ENCODE measurements at regions not wholly inside any gene's neighbourhood (a gene's known extent, or its start where the extent isn't known, plus 50 kb on each side); places are given as distances from the start of the nearest gene placed in this dataset.

DNA sequence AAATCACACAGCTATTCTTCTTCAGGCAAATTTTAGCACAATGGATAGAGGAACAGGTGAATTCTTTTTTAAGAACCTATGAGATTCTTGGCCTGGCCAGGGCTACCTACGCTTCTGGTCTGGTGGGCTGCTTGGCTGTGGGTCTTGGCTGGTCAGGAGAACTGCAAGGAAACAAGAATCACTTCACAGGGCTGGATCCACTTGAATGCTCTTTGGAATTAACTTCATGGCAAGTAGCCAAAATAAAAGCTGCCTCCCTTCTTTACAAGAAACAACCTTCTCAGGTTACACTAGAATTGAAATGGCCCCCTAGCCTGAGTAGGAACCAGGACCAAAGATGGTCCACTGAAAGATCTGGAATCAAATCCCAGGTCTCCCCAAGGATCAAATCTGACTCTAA lies 519.1 kb downstream of the IQCM start:
- FAIRE-seq: no peak

DNA sequence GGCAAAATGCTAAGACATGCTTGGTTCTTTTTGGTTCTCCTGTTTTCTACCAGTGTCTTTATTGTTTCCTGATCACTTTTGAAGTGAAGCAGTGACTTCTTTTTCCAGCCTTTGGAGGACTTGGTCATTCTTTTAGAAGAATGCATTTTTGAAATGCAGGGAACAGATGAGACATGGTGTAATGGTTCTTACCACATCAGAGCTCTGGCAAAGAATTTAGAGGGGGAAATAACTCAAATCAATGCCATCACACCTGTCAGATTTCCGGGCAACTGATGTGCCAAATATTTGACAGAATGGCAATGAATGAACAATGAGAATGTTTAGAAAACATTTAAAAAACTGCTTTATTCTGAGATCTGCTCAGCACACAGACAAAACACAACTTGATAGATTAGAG lies 519.6 kb downstream of the IQCM start:
- FAIRE-seq: no peak

DNA sequence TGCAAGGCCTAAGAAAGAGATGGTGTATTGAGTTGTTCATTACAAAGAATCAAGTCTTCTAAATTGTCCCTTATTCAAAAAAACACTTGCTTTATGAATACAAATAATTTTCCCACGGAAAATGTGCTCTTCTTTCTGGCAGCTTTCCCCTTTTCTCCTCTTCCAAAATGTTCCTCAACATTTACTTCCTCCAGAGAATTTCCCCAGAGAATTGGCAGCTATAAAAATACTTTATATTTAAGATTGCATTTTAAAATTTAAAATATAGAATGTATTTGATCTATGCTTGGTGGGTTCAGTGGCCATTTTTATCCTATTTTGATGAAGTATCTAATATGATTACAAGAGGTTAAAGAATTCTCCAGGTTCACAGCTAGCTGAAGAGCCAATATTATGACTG lies 521.0 kb downstream of the IQCM start:
- no peak for FAIRE-seq

DNA sequence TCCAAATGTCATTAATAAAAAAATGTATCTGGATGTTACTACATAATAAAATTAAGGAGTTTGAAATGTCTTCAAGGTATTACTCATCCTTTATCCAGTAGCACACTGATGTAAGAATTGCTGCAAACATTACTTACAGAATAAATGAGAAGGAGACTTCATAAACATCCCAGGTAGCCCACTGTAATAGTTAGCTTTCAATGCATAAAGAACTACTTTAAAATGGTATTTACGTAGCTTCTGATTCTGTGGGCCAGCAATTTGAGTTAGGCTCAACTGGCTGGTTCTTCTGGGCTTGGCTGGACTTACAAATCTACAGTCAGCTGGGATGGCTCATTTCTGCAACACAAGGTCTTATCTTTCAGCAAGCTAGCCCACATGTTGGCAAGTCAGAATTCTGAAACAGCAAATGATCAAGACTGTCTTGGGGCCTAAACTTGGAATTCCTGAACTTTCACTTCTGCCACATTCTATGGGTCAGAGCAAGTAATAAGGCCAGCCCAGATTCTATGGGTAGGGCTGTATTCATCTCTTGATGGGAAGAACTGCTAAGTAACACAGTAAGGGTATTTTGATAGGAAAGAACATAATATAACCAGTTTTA lies 522.5 kb downstream of the IQCM start:
- FAIRE-seq: no peak

DNA sequence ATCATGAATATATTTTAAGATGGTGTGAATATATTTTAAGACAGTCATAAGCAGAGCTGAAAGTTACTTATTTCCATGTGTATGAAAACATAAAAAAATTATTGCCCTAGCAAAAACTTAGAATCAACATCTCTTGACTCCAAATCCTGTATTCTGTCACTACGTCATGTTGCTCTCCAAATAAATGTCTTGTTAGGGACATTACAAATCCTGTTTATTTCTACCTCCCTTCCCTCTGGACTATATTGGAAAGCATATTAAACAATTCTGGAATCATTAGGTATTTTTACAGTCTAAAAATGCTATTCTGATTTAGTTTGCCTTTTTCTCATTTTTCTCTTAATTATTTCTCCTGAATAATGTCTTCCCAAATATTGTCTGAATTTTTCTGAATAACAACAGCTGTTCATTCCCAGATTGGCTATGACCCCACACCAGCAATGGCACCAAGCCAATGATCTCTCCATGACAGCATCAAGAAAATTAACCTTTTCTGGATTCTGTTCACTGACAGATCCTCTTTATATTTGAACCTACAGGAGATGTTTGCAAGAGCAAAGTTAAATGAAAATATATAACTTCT lies 523.1 kb downstream of the IQCM start:
- FAIRE-seq: no peak

DNA sequence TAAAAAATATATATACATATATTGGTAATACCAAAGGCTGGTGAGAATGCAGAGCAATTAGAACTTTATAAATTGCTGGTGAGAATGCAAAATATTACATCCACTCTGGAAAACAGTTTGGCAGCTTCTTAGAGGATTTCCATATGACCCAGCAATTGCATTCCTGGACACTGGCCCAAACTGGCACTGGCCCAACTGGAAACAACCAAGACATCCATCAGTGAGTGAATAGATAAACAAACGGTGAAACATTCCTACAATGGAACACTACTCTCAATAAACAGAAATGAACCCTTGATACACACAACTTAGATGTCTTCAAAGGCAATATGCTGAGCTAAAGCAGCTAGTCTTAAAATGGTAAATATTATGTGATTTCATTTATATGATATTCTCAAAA lies 524.2 kb downstream of the IQCM start:
- FAIRE-seq: no peak

GRCh38 chr4:149280806-149281205 lies 534.8 kb downstream of the IQCM start:
- FAIRE-seq: no peak

- no peak for FAIRE-seq
Observed at GRCh38 chr4:149279776-149280175, 535.9 kb downstream of the IQCM start.

GRCh38 chr4:149279331-149279730 lies 536.3 kb downstream of the IQCM start:
- no peak for FAIRE-seq

DNA sequence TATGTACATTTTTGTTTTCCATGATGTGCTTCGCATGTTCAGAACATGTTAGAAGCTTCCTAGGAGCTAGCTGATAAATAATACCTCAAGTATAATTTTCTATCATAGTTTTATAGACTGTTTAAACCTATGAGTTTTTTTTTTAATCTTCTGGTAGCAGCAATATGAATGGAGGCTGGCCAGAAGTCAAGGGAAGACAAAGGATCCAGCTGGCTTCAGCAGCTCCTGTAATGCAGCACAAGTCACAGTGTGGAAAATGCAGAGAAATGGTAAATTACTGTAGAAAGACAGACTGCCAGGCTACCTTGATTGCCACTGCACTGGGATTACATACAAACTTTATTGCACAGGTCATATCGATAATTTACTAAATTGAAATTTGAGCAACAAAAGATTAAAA lies 537.9 kb downstream of the IQCM start:
- FAIRE-seq: no peak

- no peak for FAIRE-seq
Observed at GRCh38 chr4:149269835-149270234, 545.8 kb downstream of the IQCM start.

DNA sequence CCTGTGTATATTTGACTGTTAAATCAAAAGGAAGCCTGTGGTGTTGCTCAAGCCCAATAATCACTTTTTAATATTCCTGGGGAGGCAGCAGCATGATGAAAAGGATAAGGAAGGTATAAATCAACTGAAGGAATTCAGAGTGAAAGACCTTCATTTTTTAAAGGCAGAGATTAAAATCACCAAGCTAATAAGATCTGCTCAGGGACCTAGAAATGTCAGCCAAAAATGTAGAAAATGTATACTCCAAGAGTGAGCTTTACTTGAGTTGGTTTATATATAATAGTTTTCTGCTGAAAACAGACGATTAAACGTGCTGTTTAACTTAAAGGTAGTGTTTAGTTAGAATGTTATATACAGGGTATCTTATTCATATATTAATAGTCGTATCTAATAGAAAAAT lies 549.3 kb downstream of the IQCM start:
- no peak for FAIRE-seq

GRCh38 chr4:149265645-149266044 lies 550.0 kb downstream of the IQCM start:
- no peak for FAIRE-seq

DNA sequence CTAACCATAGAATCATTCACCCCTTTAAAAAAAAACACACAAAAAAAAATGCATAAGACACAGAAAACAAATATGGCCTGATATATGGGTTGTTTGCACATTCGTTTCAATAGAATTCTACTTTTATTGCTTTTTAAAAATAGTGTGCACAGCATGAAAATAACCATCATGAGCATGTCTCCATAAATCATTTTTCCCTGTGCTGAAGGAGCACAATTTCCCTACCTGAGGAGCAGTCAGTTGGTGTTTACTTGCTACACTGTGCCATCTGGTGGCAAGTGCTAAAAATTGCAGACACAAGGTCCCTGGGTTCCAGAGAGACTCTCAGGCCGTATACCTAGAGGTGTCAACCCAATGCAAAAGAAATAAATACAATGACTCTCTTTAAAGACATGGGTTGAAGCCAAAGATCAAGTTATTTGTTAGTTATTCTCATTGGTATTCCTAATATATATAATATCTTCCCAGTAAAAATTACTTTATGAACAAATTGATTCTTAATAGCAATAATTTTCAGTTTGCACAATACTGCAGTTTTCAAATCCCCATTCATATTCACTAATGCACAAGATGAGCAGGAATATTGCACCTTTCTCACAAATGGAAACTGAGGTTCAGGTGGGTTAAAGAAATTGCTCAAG lies 551.4 kb downstream of the IQCM start:
- FAIRE-seq: peak; percentile 76

DNA sequence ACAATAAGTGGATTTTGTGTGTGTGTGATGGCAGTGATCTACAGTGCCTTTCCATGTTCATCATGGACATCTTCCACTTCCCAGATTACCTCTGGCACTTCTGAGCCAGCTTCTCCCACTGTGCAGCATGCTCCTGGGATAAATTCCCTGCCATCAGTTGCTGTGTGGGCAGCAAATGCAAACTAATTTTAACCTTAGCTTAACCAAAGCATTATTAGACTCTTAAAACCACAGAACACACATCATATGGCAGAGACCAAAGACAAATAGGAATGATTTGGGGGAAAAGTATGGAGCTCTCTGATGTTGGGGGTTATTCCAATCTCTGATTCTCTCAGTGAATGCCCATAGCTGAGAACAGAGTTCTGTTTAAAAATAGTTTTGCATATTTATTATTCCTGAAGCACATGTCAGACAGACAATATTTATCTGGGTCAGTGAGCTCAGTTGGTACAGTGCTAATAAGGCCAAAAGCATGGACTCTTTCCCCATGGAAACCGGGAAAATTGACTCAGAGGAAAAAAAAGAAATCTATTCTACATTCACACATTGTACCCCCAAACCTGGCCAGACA lies 567.4 kb downstream of the IQCM start:
- no peak for FAIRE-seq

- no peak for FAIRE-seq
Observed at GRCh38 chr4:149247164-149247563, 568.5 kb downstream of the IQCM start.

GRCh38 chr4:149245333-149245732 lies 570.3 kb downstream of the IQCM start:
- FAIRE-seq: no peak

- no peak for FAIRE-seq
Observed at GRCh38 chr4:149238097-149238496, 577.5 kb downstream of the IQCM start.

GRCh38 chr4:149234798-149235197 lies 580.8 kb downstream of the IQCM start:
- no peak for FAIRE-seq

DNA sequence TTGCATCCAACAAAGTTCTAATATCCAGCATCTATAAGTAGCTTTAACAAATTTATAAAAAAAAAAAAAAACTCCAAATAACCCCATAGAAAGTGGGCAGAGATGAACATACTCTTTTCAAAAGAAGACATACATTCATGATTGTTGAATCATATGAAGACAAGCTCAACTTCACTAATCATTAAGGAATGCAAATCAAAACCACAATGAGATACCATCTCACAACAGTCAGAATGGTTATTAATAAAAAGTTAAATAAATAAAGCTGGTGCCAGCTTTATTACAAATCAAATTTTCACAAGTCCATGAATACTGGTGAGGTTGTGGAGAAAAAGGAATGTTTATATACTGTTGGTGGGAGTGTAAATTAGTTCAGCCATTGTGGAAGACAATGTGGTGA lies 592.0 kb downstream of the IQCM start:
- FAIRE-seq: no peak

- FAIRE-seq: no peak
Observed at GRCh38 chr4:149218672-149219071, 597.0 kb downstream of the IQCM start.

- FAIRE-seq: peak; percentile 41
Observed at GRCh38 chr4:149214301-149214700, 601.3 kb downstream of the IQCM start.

DNA sequence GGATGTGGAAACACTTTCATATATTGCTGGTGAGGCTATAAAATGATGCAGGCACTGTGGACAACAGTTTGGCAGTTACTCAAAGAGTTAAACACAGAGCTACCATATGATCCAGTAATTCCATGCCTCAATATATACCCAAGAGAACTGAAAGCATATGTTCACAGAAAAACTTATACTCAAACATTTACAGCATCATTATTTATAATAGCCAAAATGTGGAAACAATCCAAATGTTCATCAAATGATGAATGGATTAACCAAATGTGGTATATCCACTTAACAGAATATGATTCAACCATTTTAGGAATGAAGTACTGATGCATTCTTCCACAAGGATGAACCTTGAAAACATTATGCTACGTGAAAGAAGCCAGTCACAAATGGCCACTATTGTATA lies 603.8 kb downstream of the IQCM start:
- no peak for FAIRE-seq

- FAIRE-seq: no peak
Observed at GRCh38 chr4:149203256-149204001, 612.2 kb downstream of the IQCM start.
